HG02981 (cell line): ENCODE measurements at regions not wholly inside any gene's neighbourhood (a gene's known extent, or its start where the extent isn't known, plus 50 kb on each side); places are given as distances from the start of the nearest gene placed in this dataset.
"Not testable (repeated sequence)": the region's sequence is repeated elsewhere in the genome, so short reads cannot be mapped to it uniquely, and the experiment has no call there.

Experiments
- ATAC-seq: cut with Tn5 transposase; IDR thresholded peaks from one replicate; pipeline ENCODE4 v1.9.1; 2021; ENCODE audit warnings: mild to moderate bottlenecking, moderate library complexity; ENCODE audit not compliant: unreplicated experiment

DNA sequence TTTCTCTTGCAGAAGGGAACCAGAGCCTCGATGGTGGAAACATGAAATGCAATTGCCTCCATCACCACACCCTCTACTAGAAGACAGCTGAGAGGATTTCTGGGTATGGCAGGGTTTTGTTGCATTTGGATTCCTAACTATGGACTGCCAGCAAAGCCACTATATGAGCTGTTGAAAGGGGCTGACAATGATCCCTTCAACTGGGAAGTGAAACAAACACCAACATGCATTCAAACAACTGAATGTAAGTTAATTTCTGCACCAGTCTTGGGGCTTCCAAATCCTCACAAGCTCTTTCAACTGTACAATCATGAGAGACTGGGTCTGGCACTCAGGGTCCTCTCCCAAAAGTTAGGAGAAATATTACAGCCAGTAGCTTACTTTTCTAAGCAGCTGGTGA is 116.7 kb upstream of the PLCL2 start:
- no peak for ATAC-seq

GRCh38 chr3:16768956-16769355 is 115.8 kb upstream of the PLCL2 start:
- no peak for ATAC-seq

- ATAC-seq, result no peak
Observed at GRCh38 chr3:16769525-16769924, 115.2 kb upstream of the PLCL2 start.

- ATAC-seq, result no peak
Observed at GRCh38 chr3:16770021-16770420, 114.7 kb upstream of the PLCL2 start.

DNA sequence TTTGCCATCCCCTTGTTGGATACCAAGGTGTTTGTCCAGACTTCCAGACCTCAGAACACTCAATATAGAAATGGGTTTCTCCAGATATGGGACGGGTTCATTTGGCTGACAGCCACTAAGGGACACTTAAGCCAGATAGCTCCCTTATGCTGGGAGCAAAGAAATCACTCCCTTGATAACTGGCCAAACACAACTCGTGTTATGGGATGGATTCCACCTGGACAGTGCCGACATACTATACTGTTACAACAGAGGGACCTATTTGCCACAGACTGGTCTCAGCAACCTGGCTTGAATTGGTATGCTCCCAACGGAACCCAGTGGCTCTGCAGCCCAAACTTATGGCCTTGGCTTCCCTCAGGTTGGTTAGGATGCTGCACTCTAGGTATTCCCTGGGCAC is 114.0 kb upstream of the PLCL2 start:
- no peak for ATAC-seq

DNA sequence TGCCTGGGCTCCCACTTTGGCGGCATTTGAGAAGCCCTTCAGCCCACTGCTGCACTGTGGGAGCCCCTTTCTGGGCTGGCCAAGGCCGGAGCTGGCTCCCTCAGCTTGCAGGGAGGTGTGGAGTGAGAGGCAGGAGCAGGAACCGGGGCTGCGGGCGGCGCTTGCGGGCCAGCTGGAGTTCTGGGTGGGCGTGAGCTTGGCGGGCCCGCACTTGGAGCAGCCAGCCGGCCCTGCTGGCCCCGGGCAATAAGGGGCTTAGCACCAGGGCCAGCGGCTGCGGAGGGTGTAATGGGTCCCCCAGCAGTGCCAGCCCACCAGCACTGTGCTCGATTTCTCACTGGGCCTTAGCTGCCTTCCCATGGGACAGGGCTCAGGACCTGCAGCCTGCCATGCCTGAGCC is 111.2 kb upstream of the PLCL2 start:
- not testable (repeated sequence) for ATAC-seq

DNA sequence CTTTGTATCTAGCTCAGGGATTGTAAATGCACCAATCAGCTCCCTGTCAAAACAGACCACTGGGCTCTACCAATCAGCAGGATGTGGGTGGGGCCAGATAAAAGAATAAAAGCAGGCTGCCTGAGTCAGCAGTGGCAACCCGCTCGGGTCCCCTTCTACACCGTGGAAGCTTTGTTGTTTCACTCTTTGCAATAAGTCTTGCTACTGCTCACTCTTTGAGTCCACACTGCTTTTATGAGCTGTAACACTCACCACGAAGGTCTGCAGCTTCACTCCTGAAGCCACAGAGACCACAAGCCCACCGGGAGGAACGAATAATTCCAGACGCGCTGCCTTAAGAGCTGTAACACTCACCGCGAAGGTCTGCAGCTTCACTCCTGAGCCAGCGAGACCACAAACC is 110.2 kb upstream of the PLCL2 start:
- ATAC-seq, result not testable (repeated sequence)

GRCh38 chr3:16784973-16785372 is 99.8 kb upstream of the PLCL2 start:
- no peak for ATAC-seq

DNA sequence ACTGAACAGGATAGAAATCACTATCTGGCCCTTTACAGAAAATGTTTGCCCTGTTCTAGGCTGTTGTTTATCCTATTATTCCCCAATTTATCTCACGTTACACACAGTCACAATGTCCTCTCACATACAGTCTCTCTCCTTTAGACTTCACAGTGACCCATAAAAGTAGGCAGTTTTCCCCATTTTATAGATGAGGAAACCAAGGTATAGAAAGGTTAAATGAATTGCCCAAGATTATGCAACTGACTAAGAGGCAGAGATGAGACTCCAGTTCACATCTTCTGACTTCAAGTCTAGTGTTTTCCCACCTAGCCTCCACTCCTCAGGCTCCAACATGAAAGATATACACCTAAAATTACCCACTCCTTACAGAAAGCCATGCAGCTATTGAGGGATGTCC is 99.3 kb upstream of the PLCL2 start:
- ATAC-seq, result no peak

GRCh38 chr3:16788440-16789056 is 96.2 kb upstream of the PLCL2 start:
- ATAC-seq, result no peak

GRCh38 chr3:16789344-16790120 is 95.2 kb upstream of the PLCL2 start:
- ATAC-seq, result no peak

DNA sequence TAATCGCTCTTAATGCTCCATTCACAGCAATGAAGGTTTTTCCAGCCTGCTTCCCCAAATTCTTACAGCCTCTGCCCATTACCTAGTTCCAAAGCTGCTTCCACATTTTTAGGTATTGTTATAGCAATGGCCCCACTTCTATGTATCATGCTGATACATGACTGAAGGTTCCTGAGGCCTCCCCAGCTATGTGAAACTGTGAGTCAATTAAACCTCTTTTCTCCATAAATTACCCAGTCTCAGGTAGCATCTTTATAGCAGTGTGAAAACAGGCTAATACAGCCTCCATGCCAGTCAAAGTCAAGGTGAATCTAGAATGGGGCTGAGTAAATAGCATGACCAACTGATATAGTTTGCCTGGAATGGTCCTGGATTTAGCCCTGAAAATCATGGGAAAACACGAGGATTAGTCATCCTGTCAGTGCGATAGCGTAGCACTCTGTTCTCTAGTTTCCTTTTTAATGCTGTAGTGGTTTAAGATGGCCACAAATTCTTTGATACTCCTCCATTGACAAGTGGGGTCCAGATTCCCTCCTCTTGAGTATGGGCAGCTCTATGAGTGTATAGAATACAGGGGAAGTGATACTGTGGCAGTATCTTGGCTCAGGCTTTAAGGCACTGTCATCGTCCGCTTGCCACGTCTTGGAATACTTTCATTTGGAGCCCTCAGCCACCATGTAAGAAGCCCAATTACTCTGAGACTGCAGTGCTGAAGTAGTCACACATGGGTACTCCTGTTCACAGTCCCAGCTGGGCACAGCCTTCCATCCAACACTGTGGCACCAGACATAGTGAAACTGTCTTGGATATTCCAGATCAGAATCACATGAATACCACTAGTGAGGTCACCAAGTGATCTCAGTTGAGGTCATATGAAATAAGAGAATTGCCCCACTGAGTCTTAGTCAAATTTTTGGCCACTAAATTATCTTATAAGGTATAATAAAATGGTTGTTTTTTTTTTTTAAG is 94.0 kb upstream of the PLCL2 start:
- ATAC-seq, result no peak

- ATAC-seq, result no peak
Observed at GRCh38 chr3:16793321-16793720, 91.4 kb upstream of the PLCL2 start.

GRCh38 chr3:16794257-16794656 is 90.5 kb upstream of the PLCL2 start:
- ATAC-seq, result no peak

GRCh38 chr3:16795581-16795980 is 89.2 kb upstream of the PLCL2 start:
- no peak for ATAC-seq

- ATAC-seq, result no peak
Observed at GRCh38 chr3:16797831-16798230, 86.9 kb upstream of the PLCL2 start.

GRCh38 chr3:16798738-16799137 is 86.0 kb upstream of the PLCL2 start:
- ATAC-seq, result no peak

- ATAC-seq, result no peak
Observed at GRCh38 chr3:16800361-16800760, 84.4 kb upstream of the PLCL2 start.

GRCh38 chr3:16801223-16801622 is 83.5 kb upstream of the PLCL2 start:
- no peak for ATAC-seq

GRCh38 chr3:16801698-16802097 is 83.1 kb upstream of the PLCL2 start:
- no peak for ATAC-seq

DNA sequence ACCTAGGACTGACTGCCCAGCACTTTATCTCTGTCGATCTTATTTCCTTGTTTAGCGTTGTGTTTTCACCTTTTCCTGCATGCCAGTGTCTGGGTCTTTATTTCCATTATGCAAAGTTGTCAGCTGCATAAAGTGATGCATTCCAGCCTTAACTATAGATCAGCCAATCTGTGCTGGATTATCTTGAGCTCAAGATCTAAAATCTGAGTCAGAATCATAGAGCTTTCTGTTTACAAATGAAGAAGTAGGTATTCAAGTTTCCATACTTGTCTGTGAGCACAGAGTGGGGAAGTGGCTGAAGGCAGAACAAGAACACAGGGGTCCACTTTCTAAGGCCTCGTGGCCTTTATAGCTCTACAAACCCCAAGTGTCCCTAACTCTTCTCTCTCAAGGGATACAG is 82.4 kb upstream of the PLCL2 start:
- no peak for ATAC-seq

- no peak for ATAC-seq
Observed at GRCh38 chr3:16803019-16803418, 81.7 kb upstream of the PLCL2 start.
